Superior temporal gyrus (tissue), 1 donor: ENCODE measurements at regions not wholly inside any gene's neighbourhood (a gene's known extent, or its start where the extent isn't known, plus 50 kb on each side); places are given as distances from the start of the nearest gene placed in this dataset.
"Not testable (repeated sequence)": the region's sequence is repeated elsewhere in the genome, so short reads cannot be mapped to it uniquely, and the experiment has no call there.

Experiments
- DNase-seq: peaks from one replicate; pipeline ENCODE4 v3.0.0-alpha.2; 2016; ENCODE audit errors: extremely low spot score

DNA sequence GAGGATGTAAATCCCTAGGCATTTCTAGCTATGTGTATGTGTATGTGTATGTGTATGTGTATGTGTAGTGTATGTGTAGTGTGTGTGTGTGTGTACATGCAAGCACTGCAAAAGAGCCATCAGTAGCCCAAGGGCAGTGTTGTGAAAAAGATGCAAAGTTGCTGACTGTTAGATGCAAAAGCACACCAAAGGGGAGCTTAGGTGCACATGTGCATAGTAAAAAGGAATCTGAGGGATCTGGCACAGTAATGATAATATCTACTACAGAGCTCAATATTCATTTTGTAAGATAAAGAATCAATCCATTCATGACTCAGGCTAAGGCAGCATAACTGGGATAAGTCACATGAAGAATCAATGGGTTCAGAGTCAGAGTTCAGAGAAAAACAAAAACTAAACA, 80.2 kb downstream of the TMEM47 start:
- no peak for DNase-seq

DNA sequence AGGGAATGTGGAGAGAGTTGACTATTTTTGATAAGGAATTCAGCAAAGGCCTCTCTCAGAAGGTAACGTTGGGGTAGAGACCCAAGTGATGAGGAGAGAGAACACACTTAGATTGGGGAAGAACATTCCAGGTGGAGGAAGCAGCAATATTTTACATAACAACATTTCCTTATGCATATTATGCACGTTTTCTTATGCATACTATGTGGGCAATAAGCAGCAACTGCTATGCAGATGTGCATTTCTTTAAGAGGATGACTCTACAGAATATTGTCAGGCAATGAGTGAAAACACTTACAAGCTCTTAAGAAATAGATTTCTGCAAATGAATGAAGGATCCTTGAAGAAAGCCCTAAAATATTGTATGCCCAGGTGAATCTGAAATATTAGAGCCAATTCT, 91.1 kb downstream of the TMEM47 start:
- DNase-seq = no peak

DNA sequence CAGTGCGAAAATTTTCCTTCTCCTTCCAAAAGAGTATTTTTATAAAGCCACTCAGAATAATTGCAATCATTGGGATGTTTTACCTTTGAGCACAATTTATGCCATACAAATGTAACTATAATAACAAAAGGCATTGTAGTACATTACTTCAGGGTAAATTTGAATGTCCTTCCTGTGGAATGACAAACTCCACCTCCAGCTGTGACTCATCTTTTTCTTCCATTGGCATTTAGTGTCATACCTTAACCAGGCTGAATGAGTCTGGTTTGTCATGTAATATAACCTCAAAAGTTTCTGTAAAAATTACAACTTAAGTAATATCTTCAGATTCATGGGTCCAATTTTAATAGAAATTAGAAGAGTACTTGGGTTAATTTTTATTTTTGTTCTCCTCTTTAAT, 93.3 kb downstream of the TMEM47 start:
- DNase-seq = no peak

DNA sequence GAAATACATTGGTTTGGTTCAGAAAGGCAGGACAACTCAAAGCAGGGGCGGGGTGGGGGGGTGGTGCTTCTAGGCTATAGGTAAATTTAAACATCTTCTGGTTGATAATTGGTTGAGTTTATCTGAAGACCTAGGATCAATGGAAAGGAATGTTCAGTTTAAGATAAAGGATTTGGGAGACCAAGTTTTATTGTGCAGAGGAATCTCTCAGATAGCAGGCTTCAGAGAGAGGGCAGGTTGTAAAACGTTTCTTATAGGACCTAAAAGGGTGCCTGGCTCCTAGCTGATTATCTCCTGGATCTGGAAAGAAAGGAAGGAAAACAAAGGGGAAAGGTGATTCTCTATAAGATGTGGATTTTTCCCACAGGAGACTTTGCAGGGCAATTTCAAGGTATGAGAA, 94.0 kb downstream of the TMEM47 start:
- DNase-seq = no peak

DNA sequence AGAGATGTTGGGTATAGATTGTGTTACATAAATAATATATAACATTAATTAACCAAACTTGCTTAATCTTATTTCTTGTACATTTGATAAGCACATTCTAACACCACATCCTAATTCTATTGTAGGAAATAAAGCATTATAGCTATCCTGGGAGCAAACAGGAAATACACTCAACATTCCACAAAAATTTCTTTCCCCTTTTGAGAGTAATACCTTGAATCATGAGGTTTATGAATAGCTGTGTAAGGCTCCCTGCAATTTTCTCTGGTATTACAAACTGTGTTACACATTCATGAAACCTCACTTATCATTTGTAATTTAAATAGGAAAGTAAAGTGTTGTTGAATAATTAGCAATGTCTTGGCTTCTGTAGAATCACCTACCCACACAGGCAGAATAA, 95.1 kb downstream of the TMEM47 start:
- DNase-seq = no peak

DNA sequence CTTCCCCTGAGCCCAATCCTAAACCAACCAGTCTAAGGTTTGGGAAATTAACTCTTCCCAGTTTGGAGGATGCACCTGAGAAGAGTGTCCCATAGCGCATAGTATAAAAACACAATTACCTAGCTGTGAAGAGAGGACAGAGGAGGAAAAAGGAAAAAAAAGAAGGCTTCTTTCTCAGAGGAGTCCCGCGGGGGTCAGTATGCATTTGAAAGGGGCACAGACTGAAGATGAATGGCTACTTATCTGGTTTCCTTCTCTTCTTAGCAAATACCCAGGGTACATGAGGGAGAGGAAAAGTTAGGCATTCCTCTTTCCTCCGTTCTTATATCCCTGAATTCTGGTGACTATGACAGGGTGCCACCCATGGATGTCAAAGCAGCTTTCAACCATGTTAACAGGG, 96.9 kb downstream of the TMEM47 start:
- DNase-seq = no peak

DNA sequence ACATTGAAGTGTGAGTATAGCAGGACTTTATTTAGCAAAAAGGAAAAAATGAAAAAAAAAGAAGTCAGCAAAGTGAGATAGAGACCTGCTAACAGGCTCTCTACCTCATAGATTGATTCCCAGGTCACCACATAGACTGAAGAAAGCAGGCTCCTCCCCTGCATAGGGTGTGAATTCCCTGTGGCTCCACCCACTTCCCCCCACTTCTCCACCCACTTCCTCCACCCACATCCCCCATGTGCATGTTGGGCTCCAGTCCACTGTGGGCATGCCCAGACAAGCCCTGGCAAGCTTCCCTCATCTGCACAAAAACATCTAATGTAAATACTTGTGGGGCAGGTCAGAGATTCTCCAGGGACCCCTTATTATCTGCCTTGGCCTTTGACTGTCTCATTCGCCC, 97.8 kb downstream of the TMEM47 start:
- no peak for DNase-seq

DNA sequence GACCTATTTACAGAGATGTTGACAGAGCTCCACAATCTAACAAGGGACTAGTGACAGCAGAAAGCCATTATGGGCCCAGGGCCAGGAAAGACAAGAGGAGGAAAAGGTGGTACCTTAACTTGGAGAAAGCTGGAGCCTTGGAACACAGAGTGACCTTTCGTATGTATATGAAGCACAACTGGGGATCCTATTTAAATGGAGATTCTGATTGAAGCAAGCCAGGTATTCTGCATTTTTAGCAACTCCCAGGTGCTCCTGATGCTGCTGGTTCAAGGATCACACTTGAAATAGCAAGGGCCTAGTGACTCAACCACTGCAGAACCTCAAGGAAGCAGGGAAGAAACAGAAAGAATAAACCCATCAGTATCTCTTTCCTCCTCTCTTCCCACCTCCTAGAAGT, 99.4 kb downstream of the TMEM47 start:
- no peak for DNase-seq

DNA sequence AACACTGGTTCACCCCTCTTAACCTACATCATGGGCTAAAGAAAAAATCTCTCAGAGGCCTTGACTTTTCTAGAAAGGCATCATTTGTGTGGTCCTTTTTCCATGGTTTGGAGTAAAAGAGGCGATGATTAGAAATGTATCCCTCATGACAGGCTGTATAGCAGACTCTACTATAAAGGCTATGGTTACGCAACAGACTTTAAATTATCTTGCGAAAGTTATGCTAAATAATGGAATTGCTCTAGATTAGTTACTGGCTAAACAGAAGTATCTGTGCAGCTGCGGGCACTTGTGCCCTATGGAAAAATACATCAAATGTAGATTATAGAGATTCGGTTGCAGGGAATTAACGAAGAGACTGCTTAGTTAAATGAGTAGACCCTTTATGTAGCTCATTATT, 101.6 kb downstream of the TMEM47 start:
- DNase-seq = no peak

DNA sequence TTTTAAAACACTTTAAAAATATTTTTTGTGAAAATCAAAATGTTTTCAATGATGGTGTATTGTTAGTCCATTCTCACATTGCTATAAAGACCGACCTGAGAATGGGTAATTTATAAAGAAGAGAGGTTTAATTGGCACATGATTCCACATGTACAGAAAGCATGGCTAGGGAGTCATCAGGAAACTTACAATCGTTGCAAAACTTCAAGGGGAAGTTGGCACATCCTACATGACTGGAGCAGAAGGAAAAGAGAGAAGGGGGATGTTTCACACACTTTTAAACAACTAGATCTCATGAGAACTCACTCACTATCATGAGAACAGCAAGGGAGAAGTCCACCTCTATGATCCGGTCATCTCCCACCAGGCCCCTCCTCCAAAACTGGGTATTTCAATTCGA, 110.7 kb downstream of the TMEM47 start:
- no peak for DNase-seq

DNA sequence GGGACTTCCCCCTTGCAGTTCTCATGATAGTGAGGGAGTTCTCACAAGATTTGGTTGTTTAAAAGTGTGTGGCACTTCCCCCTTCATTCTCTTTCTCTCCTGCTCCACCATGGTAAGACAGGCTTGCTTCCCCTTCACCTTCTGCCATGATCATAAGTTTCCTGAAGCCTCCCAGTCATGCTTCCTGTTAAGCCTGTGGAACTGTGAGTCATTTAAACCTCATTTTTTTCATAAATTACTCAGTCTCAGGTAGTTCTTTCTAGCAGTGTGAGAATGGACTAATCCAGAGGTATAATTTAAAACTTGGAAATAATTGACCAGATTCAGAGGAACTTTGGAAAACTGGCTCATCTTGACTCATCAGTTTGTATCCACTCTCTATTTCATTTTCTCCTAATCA, 129.0 kb downstream of the TMEM47 start:
- DNase-seq = no peak

DNA sequence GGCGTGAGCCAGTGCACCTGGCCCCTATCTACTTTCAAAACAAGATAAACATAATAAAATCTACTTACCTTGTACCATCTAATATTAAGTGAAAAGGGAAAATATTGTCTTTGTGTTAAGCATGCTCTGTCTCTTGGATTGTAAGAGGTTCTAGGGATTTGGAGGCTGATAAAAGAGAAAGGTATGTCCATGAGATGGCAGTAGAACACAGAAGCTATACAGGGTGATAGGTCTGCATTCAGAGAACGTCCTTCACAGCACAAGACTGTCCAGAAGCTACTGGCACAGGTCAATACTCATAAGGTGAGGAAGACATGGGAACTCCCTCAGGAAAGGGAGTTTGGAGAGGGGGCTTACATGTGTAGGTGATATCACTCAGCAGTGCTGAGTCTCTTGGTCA, 135.5 kb downstream of the TMEM47 start:
- no peak for DNase-seq

DNA sequence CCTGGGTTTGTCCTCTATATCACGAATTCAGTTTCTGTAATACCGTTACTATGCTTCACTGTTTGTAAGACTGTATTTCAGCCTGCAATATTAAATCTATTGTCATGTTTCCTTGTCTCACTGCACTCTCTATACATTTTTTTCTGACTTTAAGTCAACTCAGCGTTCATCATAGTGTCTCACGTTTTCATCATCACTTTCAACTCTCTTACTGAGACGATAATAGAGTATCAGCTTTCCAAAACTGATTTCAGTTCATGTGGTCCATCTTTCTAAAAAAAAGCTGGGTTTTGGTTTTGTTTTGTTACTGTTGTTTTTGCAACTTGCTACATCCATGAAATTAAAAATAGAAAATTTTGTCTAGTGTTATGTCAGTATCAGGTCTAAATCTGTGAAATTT, 147.7 kb downstream of the TMEM47 start:
- DNase-seq = no peak

DNA sequence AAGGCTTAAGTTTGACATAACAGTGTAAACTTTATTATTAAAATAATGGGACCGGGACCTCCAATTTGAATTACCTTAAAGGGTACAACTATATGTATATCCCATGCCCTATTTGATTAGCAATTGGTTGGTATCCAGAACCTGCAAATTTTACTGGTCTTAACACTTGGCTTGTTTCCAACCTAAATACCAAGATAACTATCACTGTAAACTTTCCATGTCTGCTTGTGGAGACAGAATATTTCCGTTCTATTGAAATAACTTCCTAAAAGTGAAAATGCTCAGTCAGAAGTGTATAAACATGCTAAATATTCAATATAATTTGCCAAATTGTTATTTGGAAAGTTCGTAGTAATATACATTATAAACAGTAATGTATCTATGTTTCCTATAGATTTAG, 154.0 kb downstream of the TMEM47 start:
- DNase-seq = no peak

DNA sequence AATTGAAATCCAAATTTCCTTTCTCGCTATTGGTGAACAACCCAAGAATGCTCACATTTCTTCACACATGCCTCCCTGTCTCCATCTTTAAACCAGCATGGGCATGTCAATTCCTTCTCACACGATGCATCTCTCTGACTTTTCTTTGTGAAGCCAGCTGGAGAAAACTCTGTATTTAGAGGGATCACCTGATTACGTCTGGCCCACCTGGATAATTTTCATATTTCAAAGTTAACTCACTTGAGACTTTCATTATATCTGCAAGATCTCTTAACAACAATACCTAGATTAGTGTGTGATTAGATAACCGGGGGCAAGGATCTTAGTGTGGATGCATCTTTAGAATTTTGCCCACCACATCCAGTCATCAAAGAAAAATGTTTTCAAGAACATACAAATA, 164.0 kb downstream of the TMEM47 start:
- DNase-seq = no peak

DNA sequence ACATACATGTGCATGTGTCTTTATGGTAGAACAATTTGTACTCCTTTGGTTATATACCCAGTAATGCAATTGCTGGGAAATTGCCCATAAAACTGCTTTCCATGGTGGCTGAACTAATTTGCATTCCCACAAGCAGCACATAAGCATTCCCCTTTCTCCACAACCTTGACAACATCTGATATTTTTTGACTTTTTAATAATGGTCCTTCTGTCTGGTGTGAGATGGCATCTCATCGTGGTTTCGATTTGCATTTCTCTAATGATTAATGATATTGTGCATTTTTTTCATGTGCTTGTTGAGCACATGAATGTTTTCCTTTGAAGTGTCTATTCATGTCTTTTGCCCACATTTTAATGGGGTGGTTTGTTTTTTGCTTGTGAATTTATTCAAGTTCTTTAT, 166.0 kb downstream of the TMEM47 start:
- no peak for DNase-seq

DNA sequence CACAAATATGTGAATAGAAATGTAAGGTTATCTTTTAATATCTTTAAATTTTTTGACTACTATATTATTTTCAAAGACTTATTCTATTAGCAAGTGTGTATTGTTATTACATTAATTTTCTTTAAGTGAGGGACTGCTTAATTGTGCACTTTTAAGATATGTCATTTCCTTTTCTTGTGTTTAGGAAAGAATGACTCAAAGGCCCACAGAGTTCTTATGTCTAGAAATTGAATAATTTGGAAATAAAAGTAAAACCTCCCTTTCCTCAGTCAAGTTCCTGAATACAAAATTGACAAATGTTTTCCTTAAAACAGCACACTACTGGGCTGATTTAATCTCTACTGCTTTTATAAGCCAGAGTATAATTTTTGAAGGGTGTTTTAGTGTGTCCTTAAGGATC, 169.7 kb downstream of the TMEM47 start:
- no peak for DNase-seq

DNA sequence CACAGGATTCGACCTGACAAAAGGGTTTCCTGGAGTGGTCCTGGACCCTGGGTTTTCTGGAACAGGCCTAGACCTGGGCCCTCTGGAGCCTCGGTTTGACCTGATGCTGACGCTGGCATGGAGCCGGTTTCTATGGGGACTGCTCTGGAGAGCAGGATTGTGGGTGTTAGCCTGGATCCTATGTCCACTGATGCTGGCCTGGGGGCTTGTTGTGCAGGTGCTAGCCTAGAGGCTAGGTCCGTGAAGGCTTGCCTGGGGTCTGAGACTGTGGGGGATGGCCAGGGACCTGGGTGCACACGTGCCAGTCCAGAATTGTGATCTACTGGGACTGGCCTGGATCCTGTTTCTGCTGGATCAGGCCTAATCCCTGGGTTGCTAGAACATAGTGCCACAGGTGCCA, 173.1 kb downstream of the TMEM47 start:
- no peak for DNase-seq

DNA sequence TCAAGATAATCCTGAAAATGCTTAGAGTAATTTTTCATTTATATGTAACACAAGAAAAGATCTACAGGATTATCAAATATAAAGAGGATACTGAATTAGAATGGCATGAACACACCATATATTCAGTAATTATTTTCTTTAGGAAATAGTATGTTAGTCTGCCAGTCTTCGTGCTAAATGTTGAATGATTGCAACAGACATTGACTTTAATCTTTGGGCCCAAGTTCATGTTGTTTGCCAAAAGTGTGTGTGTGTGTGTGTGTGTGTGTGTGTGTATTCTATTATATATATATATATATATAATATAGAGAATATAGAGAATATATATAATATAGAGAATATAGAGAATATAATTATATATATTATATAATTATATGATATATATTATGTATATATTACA, 186.6 kb downstream of the TMEM47 start:
- DNase-seq = no peak

DNA sequence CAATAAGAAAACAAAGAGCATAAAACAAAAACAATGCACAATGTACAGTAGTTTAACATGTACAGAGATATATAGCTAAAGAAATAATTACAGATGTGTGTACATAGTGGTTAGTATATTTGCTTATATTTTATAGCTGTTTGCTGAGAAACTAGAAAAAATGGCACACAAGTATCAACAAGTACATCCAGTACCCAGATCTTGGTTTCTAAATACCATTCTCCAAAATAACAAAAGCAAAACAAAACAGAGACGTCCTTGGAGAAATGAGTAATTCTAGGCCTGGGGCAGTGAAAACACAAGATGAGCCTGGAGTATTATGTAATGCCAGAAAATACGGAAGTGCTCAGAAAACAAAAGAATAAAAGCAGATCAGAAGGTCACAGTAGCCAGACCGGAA, 189.6 kb downstream of the TMEM47 start:
- no peak for DNase-seq

DNA sequence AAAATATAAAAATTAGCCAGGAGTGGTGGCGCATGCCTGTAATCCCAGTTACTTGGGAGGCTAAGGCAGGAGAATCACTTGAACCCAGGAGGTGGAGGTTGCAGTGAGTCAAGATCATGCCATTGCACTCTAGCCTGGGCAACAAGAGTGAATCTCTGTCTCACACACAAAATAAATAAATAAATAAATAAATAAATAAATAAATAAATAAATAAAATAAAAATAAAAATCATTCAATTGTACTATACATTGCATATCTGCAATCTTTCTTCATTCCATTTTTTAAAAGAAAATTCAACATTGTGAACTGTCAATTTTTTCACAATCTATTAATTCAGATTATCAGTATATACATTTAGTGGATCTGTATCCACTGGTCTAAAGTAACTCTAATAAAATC, 193.9 kb downstream of the TMEM47 start:
- not testable (repeated sequence) for DNase-seq

DNA sequence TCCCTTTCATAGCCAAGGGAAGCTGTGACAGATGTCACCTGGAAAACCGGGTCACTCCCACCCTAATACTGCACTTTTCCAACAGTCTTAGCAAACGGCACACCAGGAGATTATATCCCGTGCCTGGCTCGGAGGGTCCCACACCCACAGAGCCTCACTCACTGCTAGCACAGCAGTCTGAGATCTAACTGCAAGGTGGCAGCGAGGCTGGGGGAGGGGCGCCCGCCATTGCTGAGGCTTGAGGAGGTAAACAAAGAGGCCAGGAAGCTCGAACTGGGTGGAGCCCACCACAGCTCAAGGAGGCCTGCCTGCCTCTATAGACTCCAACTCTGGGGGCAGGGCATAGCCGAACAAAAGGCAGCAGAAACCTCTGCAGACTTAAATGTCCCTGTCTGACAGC, 199.2 kb downstream of the TMEM47 start:
- DNase-seq = not testable (repeated sequence)

DNA sequence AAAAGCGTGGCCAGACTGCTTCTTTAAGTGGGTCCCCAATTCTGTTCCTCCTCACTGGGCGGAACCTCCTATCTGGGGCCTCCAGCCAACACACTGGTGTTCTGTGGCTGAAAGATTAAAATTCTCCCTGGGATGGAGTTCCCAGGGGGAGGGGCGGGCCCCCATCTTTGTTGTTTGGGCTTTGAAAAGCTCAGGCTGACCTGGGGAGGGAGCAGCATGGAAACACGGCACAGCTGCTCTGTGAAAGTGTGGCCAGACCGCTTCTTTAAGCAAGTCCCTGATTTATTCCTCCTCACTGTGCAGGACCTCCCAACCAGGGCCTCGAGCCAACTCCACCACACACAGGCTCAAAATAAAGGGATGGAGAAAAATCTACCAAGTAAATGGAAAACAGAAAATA, 219.5 kb downstream of the TMEM47 start:
- DNase-seq = no peak

DNA sequence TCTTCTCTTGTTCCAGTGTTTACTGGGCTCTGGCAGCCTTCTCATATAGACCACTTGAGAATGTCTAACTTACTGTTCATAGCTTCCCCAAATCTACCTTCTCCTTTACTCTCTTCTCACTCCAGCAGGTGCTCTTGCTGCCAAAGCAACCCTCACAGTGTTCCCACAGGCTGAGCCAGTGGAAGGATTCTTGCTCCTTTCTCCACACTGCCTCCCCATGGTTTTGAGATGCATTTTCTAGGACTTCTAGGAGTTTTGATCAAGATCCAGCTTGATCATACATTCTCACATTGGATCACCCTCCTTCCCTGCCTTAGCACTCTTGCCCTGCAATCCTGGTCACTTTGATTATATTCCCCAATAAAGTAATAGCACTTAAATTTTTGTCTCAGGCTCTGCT, 230.8 kb downstream of the TMEM47 start:
- DNase-seq = no peak

DNA sequence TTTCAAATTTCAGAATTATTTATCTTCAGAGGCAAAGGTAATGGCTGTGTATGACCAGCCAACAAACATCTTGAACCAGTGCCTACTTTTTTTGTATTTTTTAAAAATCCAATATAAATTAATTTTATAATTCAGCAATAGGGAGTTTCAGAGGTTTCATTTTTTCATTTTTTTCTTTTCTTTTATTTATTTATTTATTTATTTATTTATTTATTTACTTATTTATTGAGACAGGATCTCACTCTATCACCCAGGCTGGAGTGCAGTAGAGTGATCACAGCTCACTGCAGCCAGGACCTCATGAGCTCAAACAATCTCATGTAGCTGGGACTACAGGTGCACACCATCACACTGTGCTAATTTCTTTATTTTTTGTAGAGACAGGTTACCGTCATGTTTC, 250.5 kb downstream of the TMEM47 start:
- DNase-seq = no peak
